HUDEP-2 (cell line): ENCODE measurements at regions not wholly inside any gene's neighbourhood (a gene's known extent, or its start where the extent isn't known, plus 50 kb on each side); places are given as distances from the start of the nearest gene placed in this dataset.
"Not testable (repeated sequence)": the region's sequence is repeated elsewhere in the genome, so short reads cannot be mapped to it uniquely, and the experiment has no call there.

Experiments
- DNase-seq, 76 experiments: peaks; one replicate each; lab custom pipeline; 2025; ENCODE audit not compliant: unreplicated experiment in 76 of 76; lab: John Stamatoyannopoulos, UW

DNA sequence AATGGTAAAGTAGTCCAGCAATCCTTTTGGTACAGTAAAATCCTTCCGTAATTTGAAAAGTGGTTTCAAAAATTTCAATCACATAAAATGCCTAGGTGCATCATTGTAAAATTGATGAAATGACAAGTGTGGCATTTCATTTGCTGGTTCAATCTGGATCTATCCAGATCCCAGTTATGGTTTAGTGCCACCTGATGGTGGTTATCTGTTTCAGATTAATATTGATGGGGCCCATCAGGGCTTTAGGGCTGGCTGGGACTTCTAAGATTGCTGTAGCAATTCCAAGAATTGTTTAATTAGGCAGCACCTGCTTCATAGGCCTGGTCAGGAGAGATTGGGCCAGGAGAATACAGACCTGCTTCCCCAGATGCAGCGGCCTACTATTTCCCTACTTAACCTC lies 55.5 kb upstream of the PIK3C3 start:
- DNase-seq: no peak

DNA sequence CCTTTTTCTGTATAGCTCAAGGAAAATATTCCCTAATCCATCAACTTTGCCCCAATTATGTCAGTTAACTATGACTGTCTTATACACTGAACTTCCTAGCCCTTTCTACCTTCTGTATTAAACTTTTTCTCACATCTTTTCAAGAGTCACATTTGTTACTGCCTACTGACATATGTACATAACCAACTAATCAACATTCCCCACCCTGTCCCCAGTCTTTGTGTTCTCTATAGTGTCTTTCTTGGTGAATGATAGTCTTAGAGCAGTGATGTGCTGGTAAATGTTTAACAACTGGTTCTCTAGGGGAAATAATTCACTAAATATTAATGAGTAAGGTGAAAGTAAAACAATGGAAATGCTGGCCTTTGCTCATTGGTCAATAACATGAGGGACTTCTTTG lies 61.6 kb upstream of the PIK3C3 start:
- DNase-seq: no peak

DNA sequence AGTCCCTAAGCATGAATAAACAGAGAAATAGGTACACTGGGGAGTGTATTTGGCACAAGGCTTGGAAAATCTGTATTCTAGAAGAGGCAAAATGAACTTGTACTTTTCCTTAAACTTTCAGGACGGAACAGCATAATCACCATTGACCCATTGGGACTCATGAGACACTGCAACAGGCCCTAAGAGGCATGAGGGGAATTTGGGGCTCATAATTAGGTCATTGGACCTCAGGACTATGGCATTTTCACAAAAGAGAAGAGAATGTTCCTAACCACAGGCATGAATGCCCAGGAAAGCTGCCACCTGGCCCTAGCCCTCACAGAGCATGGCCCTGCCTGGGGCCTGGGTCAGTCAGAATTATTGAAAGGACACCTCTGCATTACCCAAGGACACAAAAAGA lies 67.9 kb upstream of the PIK3C3 start:
- DNase-seq: no peak

DNA sequence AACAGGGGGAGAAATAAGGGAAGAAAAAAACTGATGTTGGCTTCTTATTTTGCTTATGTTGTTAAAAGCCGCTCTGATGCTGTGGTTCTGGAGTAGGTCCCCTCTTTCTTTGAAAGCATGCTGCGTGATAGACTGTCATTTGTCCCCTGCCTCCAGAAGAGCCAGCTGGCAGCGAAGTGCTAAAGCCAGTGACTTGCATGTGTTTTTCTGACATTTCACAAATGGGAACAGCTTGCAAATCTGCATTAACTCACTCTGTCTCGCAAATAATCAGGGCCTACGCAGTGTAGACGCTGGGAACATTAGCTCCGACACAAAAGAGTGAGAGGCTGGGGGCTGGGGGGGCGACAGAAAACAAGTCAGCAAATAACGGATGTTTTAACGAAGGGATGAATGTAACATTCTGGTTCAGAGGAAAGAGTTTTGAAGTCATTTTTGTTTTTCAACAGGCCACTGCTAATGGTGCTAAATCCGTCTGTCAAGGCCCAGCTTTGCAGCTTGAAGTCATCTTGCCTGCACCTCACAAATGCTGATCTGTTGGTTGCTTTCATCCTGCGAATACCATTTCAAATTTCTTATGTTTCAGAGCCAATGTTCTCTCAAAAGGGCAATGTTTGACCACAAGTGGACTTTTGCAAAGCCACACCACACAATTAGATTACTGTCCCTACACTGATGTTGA lies 68.8 kb upstream of the PIK3C3 start:
- DNase-seq: no peak

DNA sequence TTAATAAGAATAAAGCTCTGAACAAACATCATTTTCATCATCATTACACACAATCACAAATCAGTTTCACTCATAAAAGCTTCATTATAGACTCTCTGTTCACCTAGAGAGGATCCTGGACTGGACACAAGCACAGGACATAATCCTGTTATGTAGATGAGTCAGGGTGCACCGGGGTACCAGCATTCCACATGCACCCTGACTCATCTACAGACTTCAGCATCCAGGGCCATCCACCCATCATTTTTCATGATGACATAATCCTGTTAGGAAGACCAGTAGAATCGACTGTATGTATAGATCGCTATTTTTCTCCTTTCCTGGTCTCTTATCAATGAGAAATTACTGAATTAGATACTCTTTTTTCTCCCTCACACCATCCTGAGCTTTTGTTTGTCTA lies 73.7 kb upstream of the PIK3C3 start:
- DNase-seq: no peak

DNA sequence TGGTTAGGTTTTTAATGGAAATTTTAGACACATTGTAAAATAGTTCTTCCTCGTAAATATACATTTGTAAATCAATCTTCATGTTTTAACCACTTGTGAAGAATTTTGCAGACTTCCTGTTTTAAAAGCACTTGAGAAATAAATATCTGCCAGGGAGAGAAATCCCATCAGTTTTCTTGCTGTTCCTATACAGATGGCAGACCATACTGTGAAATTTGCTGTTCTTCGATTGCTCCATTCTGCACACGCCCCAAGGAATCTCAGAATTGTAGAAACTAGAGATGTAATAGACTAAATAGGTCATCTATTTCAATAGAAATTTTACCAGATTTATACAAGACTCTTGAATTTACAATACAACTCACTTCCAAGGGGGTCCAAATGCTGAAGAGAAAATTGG lies 75.8 kb upstream of the PIK3C3 start:
- no peak for DNase-seq

DNA sequence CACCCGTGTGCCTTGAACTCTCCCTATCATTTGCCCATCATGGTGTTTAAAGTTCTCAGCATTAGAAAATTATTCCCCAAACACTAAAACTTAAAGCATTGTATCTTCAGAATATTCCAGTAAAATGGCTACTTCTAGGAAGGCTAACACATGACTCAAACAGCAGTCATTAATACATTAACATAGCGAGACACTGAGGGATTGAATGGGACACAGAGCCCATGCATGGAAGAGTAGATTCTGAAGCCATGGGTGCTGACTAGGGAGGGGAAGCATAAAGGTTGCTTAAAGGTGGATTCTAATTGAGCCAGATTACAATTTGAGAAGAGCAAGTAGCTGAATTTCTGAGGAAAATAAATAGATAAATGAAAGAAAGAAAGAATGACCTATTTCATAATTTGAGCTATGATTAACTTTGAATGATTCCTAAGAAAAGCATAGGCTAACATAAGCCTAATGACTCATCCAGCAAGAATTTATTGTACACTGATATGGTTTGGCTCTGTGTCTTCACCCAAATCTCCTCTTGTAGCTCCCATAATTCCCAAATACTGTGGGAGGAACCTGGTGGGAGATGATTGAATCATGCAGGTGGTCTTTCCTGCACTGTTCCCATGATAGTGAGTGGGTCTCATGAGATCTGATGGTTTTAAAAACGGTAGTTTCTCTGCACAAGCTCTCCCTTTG lies 79.8 kb upstream of the PIK3C3 start:
- no peak for DNase-seq

DNA sequence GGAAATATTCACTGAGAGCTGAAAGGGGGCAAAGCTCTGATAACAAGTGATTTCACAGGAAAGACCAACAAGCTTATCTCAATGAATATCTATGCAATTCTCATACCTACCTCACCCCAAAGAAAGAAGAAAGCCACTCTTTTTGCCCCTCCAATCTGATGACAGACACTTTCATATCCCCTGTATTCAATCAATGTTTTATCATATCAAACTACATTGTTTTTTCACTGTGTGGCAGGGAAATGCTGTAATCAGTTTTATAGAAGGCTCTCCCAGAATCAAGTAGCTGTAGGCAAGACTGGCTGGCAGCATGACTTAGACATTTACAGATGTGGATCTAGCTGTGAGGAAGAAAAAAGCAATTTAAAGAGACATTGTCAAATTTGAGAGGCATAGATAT lies 81.3 kb upstream of the PIK3C3 start:
- DNase-seq: no peak

DNA sequence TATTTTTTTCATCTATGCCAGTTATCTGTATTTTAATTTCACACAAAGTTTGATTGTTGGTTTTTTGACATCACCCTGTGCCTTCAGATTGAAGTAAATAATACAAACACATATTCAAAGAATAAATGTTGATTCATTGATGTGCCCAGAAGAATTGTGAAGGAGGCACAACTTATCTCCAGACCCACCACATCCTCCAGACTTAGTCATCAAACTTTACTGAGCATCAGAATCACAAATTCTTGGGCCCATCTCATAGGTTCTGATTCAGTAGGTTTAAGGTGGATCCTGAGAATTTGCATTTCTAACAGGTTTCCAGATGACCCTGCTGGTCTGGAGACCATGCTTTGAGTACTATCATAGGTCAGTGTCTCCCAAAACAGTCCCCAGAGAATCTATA lies 82.8 kb upstream of the PIK3C3 start:
- no peak for DNase-seq

DNA sequence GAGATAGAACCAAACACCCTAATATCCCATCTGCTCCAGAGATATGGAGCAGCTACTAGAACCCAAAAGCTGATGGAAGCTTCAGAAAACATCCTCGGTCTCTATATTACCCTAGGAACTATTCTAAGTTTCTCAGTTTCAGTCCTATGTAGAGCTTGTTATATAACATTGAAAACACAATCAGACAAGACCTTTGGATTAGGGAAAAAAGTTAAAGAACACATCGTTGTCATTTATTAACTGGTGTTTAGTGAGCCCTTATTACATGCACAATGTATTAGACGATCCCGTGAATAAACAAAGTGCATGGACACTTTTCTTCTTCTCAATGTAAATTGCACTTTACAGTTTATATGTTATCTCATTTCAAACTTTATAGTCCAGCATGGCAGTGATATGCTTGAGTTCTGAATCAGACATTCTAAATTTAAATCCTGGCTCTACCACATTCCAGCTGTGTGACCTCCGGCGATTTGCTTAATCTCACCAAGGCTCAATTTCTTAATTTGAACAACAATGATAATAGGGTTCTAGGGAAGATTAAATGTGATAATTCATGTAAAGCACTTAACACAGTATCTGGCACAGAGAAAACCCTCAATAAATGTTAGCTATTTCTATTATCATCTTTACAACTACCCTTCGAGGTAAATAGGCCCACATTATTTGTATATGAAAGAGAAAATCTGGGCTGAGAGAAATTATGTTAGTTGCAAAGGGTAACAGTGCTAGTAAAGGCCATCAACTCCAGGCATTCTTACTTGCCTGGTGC lies 83.6 kb upstream of the PIK3C3 start:
- no peak for DNase-seq

DNA sequence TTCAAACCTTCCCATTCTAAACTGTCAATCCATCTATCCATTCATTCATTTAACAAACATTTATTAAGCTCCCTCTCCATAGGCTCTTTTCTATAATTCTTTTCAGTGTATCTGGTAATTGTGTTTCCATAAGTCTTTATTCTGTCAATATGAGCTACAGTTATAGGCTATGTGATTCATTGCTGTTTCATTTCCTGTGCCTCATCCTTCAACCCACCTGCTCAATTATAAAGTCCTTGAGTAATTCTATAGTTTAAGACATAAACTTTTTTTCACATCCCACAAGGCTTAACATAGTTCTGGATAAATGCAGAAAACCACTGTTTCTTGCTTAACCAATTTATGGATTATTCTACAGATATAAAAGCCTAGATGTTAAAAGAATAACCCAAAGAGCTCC lies 84.2 kb upstream of the PIK3C3 start:
- DNase-seq: no peak

DNA sequence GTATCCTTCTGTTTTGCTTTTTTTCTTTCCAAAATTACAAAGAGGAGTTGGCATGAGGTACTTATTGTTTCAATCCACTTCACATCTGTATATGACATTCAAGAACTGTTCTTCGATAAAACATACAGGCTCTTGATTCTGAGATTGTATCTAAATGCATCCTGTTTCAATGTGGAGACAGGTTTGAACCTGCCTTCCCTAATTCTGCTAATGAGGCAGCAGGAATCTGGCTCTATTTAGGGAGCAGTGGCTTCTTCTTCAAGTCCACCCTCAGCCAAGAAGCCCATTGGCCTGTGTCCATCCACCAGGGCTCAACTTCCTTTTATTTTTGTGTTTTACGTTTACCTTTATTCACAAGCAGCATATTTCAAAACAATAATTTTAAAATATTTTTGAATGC lies 84.8 kb upstream of the PIK3C3 start:
- no peak for DNase-seq

DNA sequence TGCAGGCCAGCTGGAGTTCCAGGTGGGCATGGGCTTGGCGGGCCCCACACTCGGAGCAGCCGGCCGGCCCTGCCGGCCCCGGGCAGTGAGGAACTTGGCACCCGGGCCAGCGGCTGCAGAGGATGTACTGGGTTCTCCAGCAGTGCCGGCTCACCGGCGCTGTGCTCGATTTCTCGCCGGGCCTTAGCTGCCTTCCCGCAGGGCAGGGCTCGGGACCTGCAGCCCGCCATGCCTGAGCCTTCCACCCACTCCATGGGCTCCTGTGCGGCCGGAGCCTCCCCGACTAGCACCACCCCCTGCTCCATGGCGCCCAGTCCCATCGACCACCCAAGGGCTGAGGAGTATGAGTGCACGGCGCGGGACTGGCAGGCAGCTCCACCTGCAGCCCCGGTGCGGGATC lies 89.2 kb upstream of the PIK3C3 start:
- not testable (repeated sequence) for DNase-seq

DNA sequence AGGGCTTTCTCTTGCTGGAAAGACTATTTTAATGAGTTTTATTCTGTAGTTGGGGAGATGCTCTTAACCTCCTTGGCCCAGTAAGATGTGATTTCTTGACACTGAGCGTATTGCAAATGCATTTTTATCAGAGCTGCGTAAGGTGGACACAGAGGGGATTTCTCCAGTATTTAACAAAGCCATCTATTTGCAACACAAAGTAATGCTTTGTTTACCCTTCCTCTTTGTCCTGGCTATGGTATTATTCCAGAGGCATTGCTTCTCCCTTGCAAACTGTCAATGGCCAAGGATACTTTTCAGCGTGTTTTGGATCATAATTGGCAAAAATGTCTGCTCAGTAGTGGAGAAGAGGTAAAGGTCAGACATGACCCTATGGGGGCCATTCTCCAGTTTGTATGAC lies 90.8 kb upstream of the PIK3C3 start:
- no peak for DNase-seq

DNA sequence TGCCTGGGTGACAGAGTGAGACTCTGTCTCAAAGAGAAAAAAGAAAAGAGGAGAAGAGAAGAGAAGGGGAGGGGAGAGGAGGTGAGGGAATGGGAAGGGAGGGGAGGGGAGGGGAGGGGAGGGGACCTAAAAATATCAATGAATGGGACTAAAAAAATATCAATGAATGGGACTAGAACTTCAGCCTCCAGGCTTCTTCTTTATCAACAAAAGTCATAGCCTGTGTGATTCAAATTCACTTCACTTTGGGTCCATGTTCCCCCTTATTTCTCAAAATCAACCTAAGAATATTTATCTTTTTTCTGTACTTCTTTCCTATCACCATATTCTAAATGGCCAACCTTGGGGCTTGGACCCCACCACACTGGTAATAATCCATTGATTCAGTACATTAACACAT lies 92.1 kb upstream of the PIK3C3 start:
- no peak for DNase-seq

DNA sequence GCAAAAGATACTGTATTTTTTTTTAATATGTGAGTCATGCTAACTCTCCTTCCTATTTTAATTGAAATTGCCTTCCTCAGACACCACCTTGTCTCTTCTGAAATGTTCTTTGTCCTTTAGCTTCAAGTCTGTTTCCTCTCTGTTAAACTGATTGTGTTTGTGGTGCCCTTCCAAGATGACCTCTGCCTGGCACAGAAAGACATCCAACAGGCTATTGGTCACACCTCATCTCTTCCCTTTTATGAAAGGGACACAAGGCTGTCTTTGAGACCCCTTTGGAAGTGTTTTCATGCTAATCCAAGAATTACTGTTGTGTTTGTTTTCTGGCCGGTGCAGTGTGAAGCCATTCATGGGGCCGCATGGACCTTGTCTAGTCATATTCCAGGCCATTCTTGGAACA lies 94.0 kb upstream of the PIK3C3 start:
- DNase-seq: no peak

DNA sequence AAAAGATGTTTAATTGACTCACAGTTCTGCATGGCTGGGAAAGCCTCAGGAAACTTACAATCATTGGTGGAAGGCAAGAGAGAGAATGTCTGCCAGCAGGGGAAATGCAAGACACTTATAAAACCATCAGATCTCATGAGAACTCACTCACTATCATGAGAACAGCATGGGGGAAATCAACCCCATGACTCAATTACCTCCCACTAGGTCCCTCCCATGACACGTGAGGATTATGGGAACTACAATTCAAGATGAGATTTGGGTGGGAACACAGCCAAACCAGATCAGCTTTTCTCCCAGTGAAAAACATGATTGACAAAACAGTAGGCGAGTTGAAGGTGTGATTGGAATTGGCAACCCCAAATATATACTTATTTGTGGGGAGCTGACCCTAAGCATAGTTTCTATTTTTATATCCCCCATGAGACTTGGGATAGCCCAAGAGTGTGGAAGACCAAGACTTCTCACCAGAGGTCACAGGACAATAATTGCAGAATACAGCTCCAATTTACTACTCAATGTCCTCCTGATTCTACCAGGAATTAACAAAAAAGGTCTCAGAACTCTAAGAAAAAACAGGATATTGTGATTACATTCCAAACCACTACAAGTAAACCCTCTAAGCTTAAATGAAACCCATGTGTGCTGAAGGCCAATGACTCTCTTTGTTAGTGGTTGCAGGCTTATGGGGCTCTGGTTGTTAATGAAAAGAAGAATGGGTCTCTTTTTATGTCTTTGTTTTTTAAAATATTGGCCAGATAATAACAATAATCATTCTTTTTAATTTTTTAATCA lies 96.1 kb upstream of the PIK3C3 start:
- no peak for DNase-seq

DNA sequence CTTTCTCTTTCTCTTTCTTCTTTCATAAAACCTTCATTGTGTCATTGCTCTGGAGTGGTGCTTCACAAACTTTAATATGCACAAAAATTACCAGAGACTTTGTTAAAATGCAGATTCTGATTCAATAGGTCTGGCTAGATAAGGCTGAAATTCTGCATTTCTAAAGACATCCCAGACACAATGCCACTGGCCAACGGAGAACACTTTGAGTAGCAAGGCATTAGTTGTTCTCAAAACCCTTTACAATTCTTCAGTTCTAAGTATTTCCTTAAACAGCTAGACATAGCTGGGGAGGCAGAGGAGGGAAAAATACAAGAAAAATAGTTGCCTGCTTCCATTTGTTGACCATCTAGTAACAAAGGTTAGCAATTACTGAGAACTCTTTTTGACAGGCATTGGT lies 101.8 kb upstream of the PIK3C3 start:
- DNase-seq: no peak

DNA sequence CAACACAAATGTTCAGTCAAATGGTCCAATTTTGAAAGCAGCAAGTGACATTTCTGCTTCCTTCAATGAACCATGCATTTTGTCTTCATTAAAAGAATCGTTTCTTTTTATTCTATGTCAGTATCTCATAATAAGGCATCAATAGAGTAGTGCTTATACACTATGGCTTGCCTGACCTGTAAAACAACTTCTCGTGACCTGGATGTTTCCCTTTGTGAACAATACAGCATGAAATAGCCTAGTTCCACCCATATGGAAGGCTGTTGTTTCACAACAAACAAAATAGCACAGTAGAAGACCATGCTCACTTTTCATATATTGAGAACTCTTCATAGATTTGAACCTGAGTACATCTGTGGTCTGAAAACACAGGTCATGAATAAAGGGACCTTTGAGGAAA lies 104.3 kb upstream of the PIK3C3 start:
- no peak for DNase-seq

DNA sequence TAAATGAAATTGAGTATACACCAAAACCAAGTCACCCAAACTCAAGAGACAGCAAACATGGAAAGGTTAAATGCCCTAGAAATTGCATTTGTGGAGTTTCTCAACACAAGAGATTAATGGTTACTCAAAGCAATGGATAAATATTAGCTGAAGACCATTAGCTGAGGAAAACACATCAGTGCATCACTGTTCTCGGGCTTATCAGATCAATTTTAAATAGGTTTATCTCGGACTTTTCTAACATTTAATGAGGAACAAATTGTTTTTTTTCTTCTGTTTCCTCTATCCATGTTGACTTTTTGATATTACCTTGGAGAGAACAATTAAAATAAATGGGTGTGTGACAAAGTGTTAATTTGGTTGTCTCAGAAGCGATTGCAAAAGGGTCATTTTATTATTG lies 105.4 kb upstream of the PIK3C3 start:
- DNase-seq: no peak

DNA sequence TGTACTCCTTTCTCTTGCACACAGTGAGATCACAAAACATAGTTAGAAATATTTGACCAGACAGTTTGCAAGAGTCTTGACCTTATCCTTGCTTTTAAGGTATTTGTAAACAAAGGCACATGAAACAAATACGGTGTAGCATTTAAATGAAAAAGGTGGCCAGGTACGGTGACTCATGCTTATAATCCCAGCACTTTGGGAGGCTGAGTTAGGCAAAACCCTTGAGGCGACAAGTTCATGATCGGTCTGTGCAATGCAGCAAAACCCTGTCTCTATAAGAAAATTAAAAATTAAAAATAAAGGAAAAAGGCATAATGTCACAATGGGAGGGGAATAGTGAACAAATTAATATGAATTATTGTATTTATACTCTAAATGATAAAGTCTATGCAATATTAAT lies 109.5 kb upstream of the PIK3C3 start:
- DNase-seq: no peak
